ENCODE measurements at regions not wholly inside any gene's neighbourhood (a gene's known extent, or its start where the extent isn't known, plus 50 kb on each side); places are given as distances from the start of the nearest gene placed in this dataset.

GRCh38 chr5:179467441-179467840, 82.9 kb upstream of the RUFY1 start:
- POLR2A ChIA-PET, result no interaction called here
- Histone ChIP-seq H3K4me3 (replicated peaks in 1 of 3; ENCODE audit: insufficient read depth in 1 of 3, low read depth in 1 of 3, low read length in 3 of 3) (no peak overlapping the region), H2AFZ (ENCODE audit: low read depth, low read length) (no peak overlapping the region), H3K9ac (replicated peaks; ENCODE audit: extremely low read depth, insufficient read depth, low read length) (no peak overlapping the region), H3K79me2 (ENCODE audit: control insufficient read depth, insufficient read depth, low read length) (no peaks in the 10 kb centered on the region), H3K27ac (ENCODE audit: insufficient read depth, low read depth, low read length) (no peak overlapping the region), H4K20me1 (replicated peaks; ENCODE audit: control insufficient read depth, extremely low read depth, insufficient read depth, low read length) (no peaks in the 10 kb centered on the region), H3K36me3 (ENCODE audit: control insufficient read depth in 2 of 2, extremely low read depth in 1 of 2, insufficient read depth in 2 of 2, low read length in 2 of 2) (no peaks in the 10 kb centered on the region), H3K4me1 (ENCODE audit: control insufficient read depth, extremely low read depth, insufficient read depth, low read length) (no peaks in the 10 kb centered on the region), H3K4me2 (ENCODE audit: insufficient read depth, low read length) (no peak overlapping the region), H3K9me3 (replicated peaks; ENCODE audit: control insufficient read depth, insufficient read depth, low read length) (peaks cover 2% of the 10 kb centered on the region), H3K27me3 (ENCODE audit: control insufficient read depth in 2 of 2, insufficient read depth in 2 of 2, low read length in 2 of 2) (no peaks in the 10 kb centered on the region), H3K9me1 (replicated peaks; ENCODE audit: control insufficient read depth, extremely low read depth, insufficient read depth, low read length) (no peaks in the 10 kb centered on the region)
- intact Hi-C loops (cut with micrococcal nuclease) (no loop called here), dilution Hi-C loops (cut with MboI; ENCODE audit: extremely low pct_ligation_motif_present, low sequenced_read_pairs) (no loop called here)
- DNase-seq (ENCODE audit: low read depth, low spot score) (no peak), FAIRE-seq (no peak)
- TF ChIP-seq JUN (IDR thresholded peaks at IDR 0.05; ENCODE audit: borderline replicate concordance, insufficient read depth, insufficient read length, low read depth), result no peak
- no peak for TF ChIP-seq GATA2 (IDR thresholded peaks at IDR 0.05; ENCODE audit: insufficient read depth, insufficient read length, low read depth, low read length)
- no peak for TF ChIP-seq CTCF (IDR thresholded peaks at IDR 0.05; ENCODE audit: extremely low read depth in 1 of 2, insufficient read depth in 1 of 2, low read depth in 1 of 2, low read length in 2 of 2)
- no peak for TF ChIP-seq MAX (IDR thresholded peaks at IDR 0.05; ENCODE audit: insufficient read depth, insufficient read length)
- no peak for TF ChIP-seq EZH2 (IDR thresholded peaks at IDR 0.05; ENCODE audit: borderline replicate concordance, low read depth, low read length, severe bottlenecking)
- no peak for TF ChIP-seq POLR2A (IDR thresholded peaks at IDR 0.05; ENCODE audit: low read depth, low read length)
- no peak for TF ChIP-seq FOS (IDR thresholded peaks at IDR 0.05; ENCODE audit: borderline replicate concordance, insufficient read depth, low read length)
- no peak for TF ChIP-seq MYC (IDR thresholded peaks at IDR 0.05; ENCODE audit: low read depth, low read length)
- TF ChIP-seq POLR2AphosphoS5 (IDR thresholded peaks at IDR 0.05; ENCODE audit: insufficient read depth, low read depth, low read length), result no peak
- BruUV-seq (replicated peaks), result no TSS peak
- CTCF ChIA-PET, result no interaction called here

Measured in endothelial cell of umbilical vein (primary cell).